IMR-90 (cell line): ENCODE measurements at regions not wholly inside any gene's neighbourhood (a gene's known extent, or its start where the extent isn't known, plus 50 kb on each side); places are given as distances from the start of the nearest gene placed in this dataset.

Experiments
- ATAC-seq: fragments of 200-7000 bp; cut with Tn5 transposase; 2 replicates; pipeline ENCODE4 v1.9.1; 2020; ENCODE audit warnings: low read depth, mild to moderate bottlenecking, moderate library complexity
- BruUV-seq: library from RNA; stranded (reverse); fragments of 400-500 nt; replicated peaks from 2 replicates; lab custom pipeline; 2021; lab: Mats Ljungman, UMichigan
- CTCF ChIA-PET: fragments of 300-600 bp; formaldehyde crosslinking; extraction: SDS; loops from one replicate; lab custom pipeline; 2021; ENCODE audit warnings: antibody characterized with exemption; lab: Yijun Ruan, JAX
- POLR2A ChIA-PET: fragments of 300-600 bp; sonication (Branson Sonifier 250); formaldehyde crosslinking; loops from one replicate; lab custom pipeline; 2022; ENCODE audit warnings: antibody characterized with exemption; ENCODE audit not compliant: unreplicated experiment; lab: Charles Lee
- DNase-seq: peaks from one replicate; pipeline ENCODE4 v3.0.0; 2013
- H2AFZ ChIP-seq: replicated peaks from 2 replicates; pipeline ENCODE3; 2013; ENCODE audit warnings: low read length, mild to moderate bottlenecking; ENCODE audit not compliant: poor library complexity
- H2AK5ac ChIP-seq: 2 replicates; pipeline ENCODE4 v1.6.1; 2013; ENCODE audit warnings: low read depth, low read length, inconsistent platforms
- H2AK9ac ChIP-seq: replicated peaks from 2 replicates; pipeline ENCODE3; 2013; ENCODE audit warnings: mild to moderate bottlenecking, low read depth, low read length, moderate library complexity; ENCODE audit not compliant: poor library complexity
- H2BK120ac ChIP-seq: 2 replicates; pipeline ENCODE4 v1.6.1; 2013; ENCODE audit warnings: low read depth, low read length, inconsistent platforms
- H2BK15ac ChIP-seq: 3 replicates; pipeline ENCODE4 v1.6.1; 2013; ENCODE audit warnings: low read depth, low read length, inconsistent platforms
- H2BK20ac ChIP-seq: 2 replicates; pipeline ENCODE4 v1.6.1; 2013; ENCODE audit warnings: low read depth, mild to moderate bottlenecking, inconsistent platforms, low read length, moderate library complexity
- H2BK5ac ChIP-seq: 2 replicates; pipeline ENCODE4 v1.6.1; 2013; ENCODE audit warnings: mild to moderate bottlenecking, low read depth, low read length, inconsistent platforms; ENCODE audit not compliant: poor library complexity, severe bottlenecking
- H3K14ac ChIP-seq: replicated peaks from 2 replicates; pipeline ENCODE4 v1.6.1; 2013; ENCODE audit warnings: low read depth, low read length, inconsistent platforms
- H3K18ac ChIP-seq: 2 replicates; pipeline ENCODE4 v1.6.1; 2013; ENCODE audit warnings: low read depth, low read length, control low read depth
- H3K23ac ChIP-seq: 2 replicates; pipeline ENCODE4 v1.6.1; 2013; ENCODE audit warnings: low read depth, low read length, inconsistent platforms
- H3K27ac ChIP-seq: 2 replicates; pipeline ENCODE4 v1.5.1; 2013; ENCODE audit warnings: mild to moderate bottlenecking, control low read depth, low read length; ENCODE audit not compliant: insufficient read depth
- H3K27me3 ChIP-seq: 2 replicates; pipeline ENCODE4 v1.6.1; 2013; ENCODE audit warnings: low read length; ENCODE audit not compliant: control insufficient read depth, insufficient read depth
- H3K36me3 ChIP-seq: 2 replicates; pipeline ENCODE4 v1.6.1; 2013; ENCODE audit warnings: low read length, mixed read lengths; ENCODE audit not compliant: control insufficient read depth, insufficient read depth
- H3K4ac ChIP-seq: 2 replicates; pipeline ENCODE4 v1.6.1; 2013; ENCODE audit warnings: low read depth, low read length, inconsistent platforms
- H3K4me1 ChIP-seq: 2 replicates; pipeline ENCODE4 v1.6.1; 2013; ENCODE audit warnings: low read length, mixed read lengths; ENCODE audit not compliant: control insufficient read depth, insufficient read depth
- H3K4me2 ChIP-seq: 2 replicates; pipeline ENCODE4 v1.6.1; 2013; ENCODE audit warnings: low read depth, mild to moderate bottlenecking, control low read depth, low read length, moderate library complexity
- H3K4me3 ChIP-seq: 2 replicates; pipeline ENCODE4 v1.5.1; 2013; ENCODE audit warnings: low read depth, mild to moderate bottlenecking, control low read depth, low read length, moderate library complexity; ENCODE audit not compliant: insufficient read depth
- H3K56ac ChIP-seq: 2 replicates; pipeline ENCODE4 v1.6.1; 2013; ENCODE audit warnings: low read length, inconsistent platforms; ENCODE audit not compliant: insufficient read depth; ENCODE audit errors: extremely low read depth
- H3K79me1 ChIP-seq, 2 experiments: 2 replicates each; pipeline ENCODE4 v1.6.1; 2013; ENCODE audit warnings: low read length in 2 of 2, inconsistent platforms in 1 of 2, low read depth in 1 of 2
- H3K9ac ChIP-seq: 2 replicates; pipeline ENCODE4 v1.6.1; 2013; ENCODE audit warnings: low read depth, low read length, control low read depth
- H3K9me1 ChIP-seq: 2 replicates; pipeline ENCODE4 v1.6.1; 2013; ENCODE audit warnings: low read length, inconsistent platforms; ENCODE audit not compliant: insufficient read depth
- H3K9me3 ChIP-seq: 2 replicates; pipeline ENCODE4 v1.6.1; 2013; ENCODE audit warnings: low read length; ENCODE audit not compliant: control insufficient read depth, insufficient read depth
- H4K20me1 ChIP-seq: 2 replicates; pipeline ENCODE4 v1.6.1; 2013; ENCODE audit warnings: low read length, inconsistent platforms; ENCODE audit not compliant: insufficient read depth
- H4K5ac ChIP-seq: 2 replicates; pipeline ENCODE4 v1.6.1; 2013; ENCODE audit warnings: mild to moderate bottlenecking, low read depth, low read length, control low read depth
- H4K8ac ChIP-seq, 2 experiments: 2 replicates each; pipeline ENCODE4 v1.6.1; 2013; ENCODE audit warnings: low read depth in 2 of 2, low read length in 2 of 2, control low read depth in 1 of 2, inconsistent platforms in 1 of 2
- H4K91ac ChIP-seq: 2 replicates; pipeline ENCODE4 v1.6.1; 2013; ENCODE audit warnings: low read depth, low read length, inconsistent platforms; ENCODE audit not compliant: insufficient read depth
- FOS ChIP-seq: fragments of 150-350 bp; IDR thresholded peaks from 2 replicates; pipeline ENCODE4 v1.6.1; 2016; ENCODE audit warnings: low read depth, low read length
- whole genome bisulfite sequencing, 2 experiments: methylation state at CpG; one replicate each; pipeline versions ENCODE4 v1.1.5 to v1.1.7; 2013; ENCODE audit warnings: missing lambda C conversion rate in 2 of 2; ENCODE audit not compliant: insufficient read length in 1 of 2; ENCODE audit errors: extremely low coverage in 2 of 2; 5-methylcytosine and 5-hydroxymethylcytosine counted together
- dilution Hi-C: fragments of 300-500 bp; cut with HindIII; formaldehyde crosslinking; loops from one replicate; pipeline ENCODE4 v1.14.3; 2018; ENCODE audit warnings: low sequenced_read_pairs; ENCODE audit not compliant: unreplicated experiment
- in situ Hi-C: fragments of 300-500 bp; cut with MboI; formaldehyde crosslinking; loops from 3 replicates; pipeline ENCODE4 v1.14.3; 2019; ENCODE audit warnings: low sequenced_read_pairs, inconsistent platforms, mixed read lengths
- intact Hi-C: fragments of 100-400 bp; cut with micrococcal nuclease; formaldehyde crosslinking; loops from 2 replicates; pipeline ENCODE4 v1.10.0; 2022

DNA sequence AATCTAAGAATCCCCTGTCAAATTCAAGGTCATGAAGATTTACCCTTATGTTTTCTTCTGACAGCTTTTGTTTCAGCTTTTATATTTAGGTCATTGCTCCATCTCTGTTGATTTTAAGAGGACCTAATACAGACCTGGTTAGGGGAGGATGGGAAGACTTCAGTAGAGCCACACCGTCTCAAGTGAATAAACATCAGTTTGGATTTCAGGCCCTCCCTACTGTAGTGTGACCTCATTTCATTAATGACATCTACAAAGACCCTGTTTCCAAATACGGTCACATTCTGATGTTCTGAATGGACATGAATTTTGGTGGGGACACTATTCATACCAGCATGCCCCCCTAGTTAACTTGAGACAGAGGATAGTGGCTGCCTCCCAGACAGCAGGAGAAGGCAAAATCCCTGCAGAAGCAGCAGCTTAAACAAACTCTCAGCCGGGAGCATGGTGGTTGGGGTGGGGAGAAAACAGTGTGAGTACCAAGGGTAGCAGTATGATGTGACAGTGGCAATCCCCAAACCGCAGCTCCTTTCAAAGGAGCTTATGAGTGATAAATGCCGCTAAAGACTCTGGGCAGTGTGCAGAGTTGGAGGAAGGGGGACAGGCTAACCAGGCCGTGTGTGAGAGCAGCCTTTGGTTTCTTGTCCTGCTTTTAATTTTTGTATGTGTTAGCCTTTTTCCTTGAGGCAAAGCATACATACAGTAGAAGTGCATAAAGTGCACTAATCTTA is 65.9 kb upstream of the TNP1 start:
- no peak for DNase-seq
- Histone ChIP-seq H2AK5ac (no peak overlapping the region), H4K8ac (no peak overlapping the region), H3K27me3 (peaks cover 5% of the 10 kb centered on the region), H2AFZ (no peak overlapping the region), H4K5ac (no peak overlapping the region), H2BK15ac (no peak overlapping the region), H3K9me1 (no peaks in the 10 kb centered on the region), H3K23ac (no peak overlapping the region), H2BK20ac (no peak overlapping the region), H3K27ac (no peak overlapping the region), H3K4me2 (no peak overlapping the region), H3K36me3 (no peaks in the 10 kb centered on the region), H3K4ac (no peak overlapping the region), H4K20me1 (no peaks in the 10 kb centered on the region), H3K4me3 (no peak overlapping the region), H2BK5ac (no peak overlapping the region), H3K56ac (no peak overlapping the region), H3K4me1 (no peaks in the 10 kb centered on the region; the same call in 1 of the 2 replicates), H2BK120ac (no peak overlapping the region), H3K9ac (no peak overlapping the region), H3K14ac (no peak overlapping the region), H3K18ac (no peak overlapping the region), H3K79me1 (no peaks in the 10 kb centered on the region), H3K9me3 (0 out of 2 replicates have a peak, but pooled peaks cover 2% of the 10 kb centered on the region), H2AK9ac (no peak overlapping the region), H4K91ac (no peak overlapping the region)
- intact Hi-C loops (no loop called here), dilution Hi-C loops (no loop called here), in situ Hi-C loops (no loop called here)
- ChIA-PET POLR2A (no interaction called here), CTCF (no interaction called here)
- ATAC-seq = no peak
- 80% methylated on average over 2 of the region's 6 CpGs; no CpG with 5 or more reads in 1 of the 2 experiments for WGBS, 2 experiments
- no peak for TF ChIP-seq FOS
- BruUV-seq = no TSS peak
